HS-27A (cell line): ENCODE measurements at regions not wholly inside any gene's neighbourhood (a gene's known extent, or its start where the extent isn't known, plus 50 kb on each side); places are given as distances from the start of the nearest gene placed in this dataset.
"Not testable (repeated sequence)": the region's sequence is repeated elsewhere in the genome, so short reads cannot be mapped to it uniquely, and the experiment has no call there.

Experiments used
- DNase-seq: peaks from one replicate; pipeline ENCODE4 v3.0.0-alpha.2; 2012; ENCODE audit warnings: low read depth, missing footprints

- peak; percentile 81 for DNase-seq
These were observed 56.5 kb upstream of the GATA2 start for GRCh38 chr3:128549283-128550112.

- DNase-seq: no peak
These were observed 55.7 kb upstream of the GATA2 start for GRCh38 chr3:128548426-128549282.

- DNase-seq: no peak
These were observed 55.0 kb upstream of the GATA2 start for GRCh38 chr3:128548021-128548420.

DNA sequence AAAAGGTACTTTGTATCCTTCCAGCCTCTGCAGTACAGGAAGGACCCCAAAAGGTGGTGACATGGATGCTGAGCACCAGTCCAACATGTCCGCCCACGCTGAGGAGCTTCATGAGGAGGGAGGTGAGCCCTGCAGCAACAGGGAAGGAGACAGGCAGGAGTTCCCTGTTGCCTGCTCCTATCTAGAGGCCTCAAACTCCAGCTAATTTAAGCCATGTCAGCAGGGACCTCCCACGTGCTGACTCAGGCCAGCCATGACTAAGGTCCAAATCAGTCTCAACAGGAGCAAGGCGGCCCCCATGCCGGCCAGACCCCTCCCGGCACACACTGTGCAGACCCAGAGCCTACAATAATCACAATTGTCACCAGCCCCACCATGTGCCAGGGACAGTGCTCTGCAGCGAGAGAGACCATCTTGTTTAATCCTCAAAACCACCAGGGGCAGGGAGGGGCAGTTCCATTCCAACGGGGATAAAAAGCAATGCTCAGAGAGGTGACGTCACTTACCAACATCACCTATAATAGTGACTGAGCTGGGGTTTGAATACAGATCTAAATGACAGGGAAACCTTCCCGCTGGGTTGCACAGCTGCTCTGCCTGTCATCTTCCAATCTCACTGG is 54.5 kb upstream of the GATA2 start:
- peak; percentile 22 for DNase-seq

DNA sequence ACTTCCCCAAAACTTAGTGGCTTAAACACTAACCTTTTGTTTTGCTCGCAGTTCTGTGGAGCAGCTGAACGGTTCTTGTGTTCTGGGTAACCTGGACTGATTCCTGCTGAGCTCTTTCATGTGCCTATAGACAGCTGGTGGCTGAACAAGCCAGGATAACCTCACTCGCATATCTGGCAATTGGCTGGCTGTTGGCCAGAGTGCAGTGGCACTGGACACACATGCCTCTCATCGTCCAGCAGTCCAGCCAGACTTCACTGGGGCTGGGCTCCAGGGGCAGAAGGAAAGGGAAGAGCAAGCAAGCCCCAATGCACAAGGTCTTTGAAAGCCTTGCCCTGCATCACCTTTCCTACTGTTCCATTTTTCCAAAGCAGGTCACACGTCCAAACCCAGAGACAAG is 53.6 kb upstream of the GATA2 start:
- DNase-seq: no peak

DNA sequence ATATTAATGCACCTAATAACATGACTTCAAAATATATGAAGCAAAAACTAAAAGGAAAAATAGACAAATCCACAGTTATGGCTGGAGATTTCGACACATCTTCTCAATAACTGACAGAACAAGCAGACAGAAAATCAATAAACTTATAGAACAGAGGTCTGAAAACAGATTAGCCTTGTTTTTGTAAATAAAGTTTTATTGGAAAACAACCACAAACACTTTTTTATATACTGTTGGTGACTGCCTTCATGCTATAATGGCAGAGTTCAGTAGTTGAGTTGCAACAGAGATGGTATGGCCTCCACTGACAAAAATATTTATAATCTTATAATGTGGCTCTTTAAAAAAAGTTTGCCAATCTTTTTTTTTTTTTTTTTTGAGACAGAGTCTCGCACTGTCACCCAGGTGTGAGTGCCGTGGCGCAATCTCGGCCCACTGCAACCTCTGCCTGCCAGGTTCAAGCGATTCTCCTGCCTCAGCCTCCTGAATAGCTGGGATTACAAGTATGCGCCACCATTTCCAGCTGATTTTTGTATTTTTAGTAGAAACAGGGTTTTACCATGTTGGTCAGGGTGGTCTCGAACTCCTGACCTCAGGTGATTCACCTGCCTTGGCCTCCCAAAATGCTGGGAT is 52.2 kb upstream of the GATA2 start:
- no peak for DNase-seq

- no peak for DNase-seq
These were observed 51.2 kb upstream of the GATA2 start for GRCh38 chr3:128544190-128544589.

GRCh38 chr3:128543570-128544174 is 50.7 kb upstream of the GATA2 start:
- not testable (repeated sequence) for DNase-seq
